IMR-90 (cell line): ENCODE measurements at regions not wholly inside any gene's neighbourhood (a gene's known extent, or its start where the extent isn't known, plus 50 kb on each side); places are given as distances from the start of the nearest gene placed in this dataset.

ENCODE experiments used
- ATAC-seq: fragments of 200-7000 bp; cut with Tn5 transposase; 2 replicates; pipeline ENCODE4 v1.9.1; 2020; ENCODE audit warnings: low read depth, mild to moderate bottlenecking, moderate library complexity
- BruUV-seq: library from RNA; stranded (reverse); fragments of 400-500 nt; replicated peaks from 2 replicates; lab custom pipeline; 2021; lab: Mats Ljungman, UMichigan
- CTCF ChIA-PET: fragments of 300-600 bp; formaldehyde crosslinking; extraction: SDS; loops from one replicate; lab custom pipeline; 2021; ENCODE audit warnings: antibody characterized with exemption; lab: Yijun Ruan, JAX
- POLR2A ChIA-PET: fragments of 300-600 bp; sonication (Branson Sonifier 250); formaldehyde crosslinking; loops from one replicate; lab custom pipeline; 2022; ENCODE audit warnings: antibody characterized with exemption; ENCODE audit not compliant: unreplicated experiment; lab: Charles Lee
- DNase-seq: peaks from one replicate; pipeline ENCODE4 v3.0.0; 2013
- H2AFZ ChIP-seq: replicated peaks from 2 replicates; pipeline ENCODE3; 2013; ENCODE audit warnings: low read length, mild to moderate bottlenecking; ENCODE audit not compliant: poor library complexity
- H2AK5ac ChIP-seq: 2 replicates; pipeline ENCODE4 v1.6.1; 2013; ENCODE audit warnings: low read depth, low read length, inconsistent platforms
- H2AK9ac ChIP-seq: replicated peaks from 2 replicates; pipeline ENCODE3; 2013; ENCODE audit warnings: mild to moderate bottlenecking, low read depth, low read length, moderate library complexity; ENCODE audit not compliant: poor library complexity
- H2BK120ac ChIP-seq: 2 replicates; pipeline ENCODE4 v1.6.1; 2013; ENCODE audit warnings: low read depth, low read length, inconsistent platforms
- H2BK15ac ChIP-seq: 3 replicates; pipeline ENCODE4 v1.6.1; 2013; ENCODE audit warnings: low read depth, low read length, inconsistent platforms
- H2BK20ac ChIP-seq: 2 replicates; pipeline ENCODE4 v1.6.1; 2013; ENCODE audit warnings: low read depth, mild to moderate bottlenecking, inconsistent platforms, low read length, moderate library complexity
- H2BK5ac ChIP-seq: 2 replicates; pipeline ENCODE4 v1.6.1; 2013; ENCODE audit warnings: mild to moderate bottlenecking, low read depth, low read length, inconsistent platforms; ENCODE audit not compliant: poor library complexity, severe bottlenecking
- H3K14ac ChIP-seq: replicated peaks from 2 replicates; pipeline ENCODE4 v1.6.1; 2013; ENCODE audit warnings: low read depth, low read length, inconsistent platforms
- H3K18ac ChIP-seq: 2 replicates; pipeline ENCODE4 v1.6.1; 2013; ENCODE audit warnings: low read depth, low read length, control low read depth
- H3K23ac ChIP-seq: 2 replicates; pipeline ENCODE4 v1.6.1; 2013; ENCODE audit warnings: low read depth, low read length, inconsistent platforms
- H3K27ac ChIP-seq: 2 replicates; pipeline ENCODE4 v1.5.1; 2013; ENCODE audit warnings: mild to moderate bottlenecking, control low read depth, low read length; ENCODE audit not compliant: insufficient read depth
- H3K27me3 ChIP-seq: 2 replicates; pipeline ENCODE4 v1.6.1; 2013; ENCODE audit warnings: low read length; ENCODE audit not compliant: control insufficient read depth, insufficient read depth
- H3K36me3 ChIP-seq: 2 replicates; pipeline ENCODE4 v1.6.1; 2013; ENCODE audit warnings: low read length, mixed read lengths; ENCODE audit not compliant: control insufficient read depth, insufficient read depth
- H3K4ac ChIP-seq: 2 replicates; pipeline ENCODE4 v1.6.1; 2013; ENCODE audit warnings: low read depth, low read length, inconsistent platforms
- H3K4me1 ChIP-seq: 2 replicates; pipeline ENCODE4 v1.6.1; 2013; ENCODE audit warnings: low read length, mixed read lengths; ENCODE audit not compliant: control insufficient read depth, insufficient read depth
- H3K4me2 ChIP-seq: 2 replicates; pipeline ENCODE4 v1.6.1; 2013; ENCODE audit warnings: low read depth, mild to moderate bottlenecking, control low read depth, low read length, moderate library complexity
- H3K4me3 ChIP-seq: 2 replicates; pipeline ENCODE4 v1.5.1; 2013; ENCODE audit warnings: low read depth, mild to moderate bottlenecking, control low read depth, low read length, moderate library complexity; ENCODE audit not compliant: insufficient read depth
- H3K56ac ChIP-seq: 2 replicates; pipeline ENCODE4 v1.6.1; 2013; ENCODE audit warnings: low read length, inconsistent platforms; ENCODE audit not compliant: insufficient read depth; ENCODE audit errors: extremely low read depth
- H3K79me1 ChIP-seq, 2 experiments: 2 replicates each; pipeline ENCODE4 v1.6.1; 2013; ENCODE audit warnings: low read length in 2 of 2, inconsistent platforms in 1 of 2, low read depth in 1 of 2
- H3K9ac ChIP-seq: 2 replicates; pipeline ENCODE4 v1.6.1; 2013; ENCODE audit warnings: low read depth, low read length, control low read depth
- H3K9me1 ChIP-seq: 2 replicates; pipeline ENCODE4 v1.6.1; 2013; ENCODE audit warnings: low read length, inconsistent platforms; ENCODE audit not compliant: insufficient read depth
- H3K9me3 ChIP-seq: 2 replicates; pipeline ENCODE4 v1.6.1; 2013; ENCODE audit warnings: low read length; ENCODE audit not compliant: control insufficient read depth, insufficient read depth
- H4K20me1 ChIP-seq: 2 replicates; pipeline ENCODE4 v1.6.1; 2013; ENCODE audit warnings: low read length, inconsistent platforms; ENCODE audit not compliant: insufficient read depth
- H4K5ac ChIP-seq: 2 replicates; pipeline ENCODE4 v1.6.1; 2013; ENCODE audit warnings: mild to moderate bottlenecking, low read depth, low read length, control low read depth
- H4K8ac ChIP-seq, 2 experiments: 2 replicates each; pipeline ENCODE4 v1.6.1; 2013; ENCODE audit warnings: low read depth in 2 of 2, low read length in 2 of 2, control low read depth in 1 of 2, inconsistent platforms in 1 of 2
- H4K91ac ChIP-seq: 2 replicates; pipeline ENCODE4 v1.6.1; 2013; ENCODE audit warnings: low read depth, low read length, inconsistent platforms; ENCODE audit not compliant: insufficient read depth
- BHLHE40 ChIP-seq: fragments of 150-350 bp; IDR thresholded peaks from 2 replicates; pipeline ENCODE4 v1.6.1; 2016; ENCODE audit warnings: mild to moderate bottlenecking, low read depth, low read length
- CEBPB ChIP-seq: IDR thresholded peaks from 2 replicates; pipeline ENCODE4 v1.6.1; 2012; ENCODE audit warnings: low read depth, low read length, improper control_type of control experiment
- CHD1 ChIP-seq: IDR thresholded peaks from 2 replicates; pipeline ENCODE4 v1.6.1; 2012; ENCODE audit warnings: low read depth, low read length, improper control_type of control experiment
- ELK1 ChIP-seq: fragments of 150-350 bp; IDR thresholded peaks from 2 replicates; pipeline ENCODE4 v1.6.1; 2016; ENCODE audit warnings: low read depth, mild to moderate bottlenecking, low read length, moderate library complexity, borderline replicate concordance
- FOS ChIP-seq: fragments of 150-350 bp; IDR thresholded peaks from 2 replicates; pipeline ENCODE4 v1.6.1; 2016; ENCODE audit warnings: low read depth, low read length
- MAFK ChIP-seq: IDR thresholded peaks from 2 replicates; pipeline ENCODE4 v1.6.1; 2012; ENCODE audit warnings: low read depth, low read length, improper control_type of control experiment
- MAZ ChIP-seq: IDR thresholded peaks from 2 replicates; pipeline ENCODE4 v1.6.1; 2012; ENCODE audit warnings: low read depth, mild to moderate bottlenecking, low read length, improper control_type of control experiment, moderate library complexity, borderline replicate concordance
- MXI1 ChIP-seq: IDR thresholded peaks from 2 replicates; pipeline ENCODE4 v1.6.1; 2012; ENCODE audit warnings: low read depth, mild to moderate bottlenecking, low read length, moderate library complexity, borderline replicate concordance
- NFE2L2 ChIP-seq: fragments of 150-350 bp; IDR thresholded peaks from 2 replicates; pipeline ENCODE4 v1.6.1; 2016; ENCODE audit warnings: low read depth, mild to moderate bottlenecking, low read length
- POLR2A ChIP-seq: IDR thresholded peaks from 2 replicates; pipeline ENCODE4 v1.6.1; 2012; ENCODE audit warnings: mild to moderate bottlenecking, low read depth, low read length
- RAD21 ChIP-seq: IDR thresholded peaks from 2 replicates; pipeline ENCODE4 v1.6.1; 2012; ENCODE audit warnings: low read length, improper control_type of control experiment
- RCOR1 ChIP-seq: IDR thresholded peaks from 2 replicates; pipeline ENCODE4 v1.6.1; 2012; ENCODE audit warnings: mild to moderate bottlenecking, low read length, improper control_type of control experiment; ENCODE audit not compliant: insufficient replicate concordance
- RFX5 ChIP-seq: IDR thresholded peaks from 2 replicates; pipeline ENCODE4 v1.8.0; 2012; ENCODE audit warnings: low read depth, mild to moderate bottlenecking, low read length, moderate library complexity
- SMC3 ChIP-seq: fragments of 150-350 bp; IDR thresholded peaks from 2 replicates; pipeline ENCODE4 v1.6.1; 2016; ENCODE audit warnings: low read depth, mild to moderate bottlenecking, antibody characterized with exemption, low read length, moderate library complexity
- WGBS, 2 experiments: methylation state at CpG; one replicate each; pipeline versions ENCODE4 v1.1.5 to v1.1.7; 2013; ENCODE audit warnings: missing lambda C conversion rate in 2 of 2; ENCODE audit not compliant: insufficient read length in 1 of 2; ENCODE audit errors: extremely low coverage in 2 of 2; 5-methylcytosine and 5-hydroxymethylcytosine counted together
- dilution Hi-C: fragments of 300-500 bp; cut with HindIII; formaldehyde crosslinking; loops from one replicate; pipeline ENCODE4 v1.14.3; 2018; ENCODE audit warnings: low sequenced_read_pairs; ENCODE audit not compliant: unreplicated experiment
- in situ Hi-C: fragments of 300-500 bp; cut with MboI; formaldehyde crosslinking; loops from 3 replicates; pipeline ENCODE4 v1.14.3; 2019; ENCODE audit warnings: low sequenced_read_pairs, inconsistent platforms, mixed read lengths
- intact Hi-C: fragments of 100-400 bp; cut with micrococcal nuclease; formaldehyde crosslinking; loops from 2 replicates; pipeline ENCODE4 v1.10.0; 2022
- TF ChIP-seq, protein P1 (sequence below): fragments of 150-350 bp; IDR thresholded peaks from 2 replicates; pipeline ENCODE4 v1.6.1; 2017; ENCODE audit warnings: mild to moderate bottlenecking, antibody characterized with exemption, low read length, low read depth
- TF ChIP-seq, protein P2 (sequence below): conservative IDR thresholded peaks from 2 replicates; pipeline ENCODE4 v1.5.1; 2012; ENCODE audit warnings: mild to moderate bottlenecking, low read depth, low read length, improper control_type of control experiment

- no peak overlapping the region for H4K8ac ChIP-seq
- H3K4me1 ChIP-seq = no peaks in the 10 kb centered on the region
- ChIA-PET CTCF (no interaction called here), POLR2A (no interaction called here)
- no peak overlapping the region for H2AFZ ChIP-seq
- no peaks in the 10 kb centered on the region for H3K36me3 ChIP-seq
- no peak overlapping the region for H3K9ac ChIP-seq
- peaks cover 5% of the 10 kb centered on the region; the same call in 1 of the 2 replicates for H3K9me3 ChIP-seq
- no peak overlapping the region for H3K14ac ChIP-seq
- H3K56ac ChIP-seq = no peak overlapping the region
- no peak overlapping the region for H3K4me2 ChIP-seq
- H3K79me1 ChIP-seq = no peaks in the 10 kb centered on the region
- dilution Hi-C loops (no loop called here), in situ Hi-C loops (no loop called here), intact Hi-C loops (no loop called here)
- H3K9me1 ChIP-seq = no peaks in the 10 kb centered on the region
- DNase-seq = no peak
- no peak overlapping the region for H4K5ac ChIP-seq
- no peak overlapping the region for H2BK20ac ChIP-seq
- ATAC-seq = no peak
- H2BK120ac ChIP-seq = no peak overlapping the region
- no peak overlapping the region for H4K91ac ChIP-seq
- H2BK15ac ChIP-seq = no peak overlapping the region
- H3K27me3 ChIP-seq = no peaks in the 10 kb centered on the region
- no peak overlapping the region for H3K23ac ChIP-seq
- H3K27ac ChIP-seq = no peak overlapping the region
- H2AK9ac ChIP-seq = no peak overlapping the region
- no peak for TF ChIP-seq POLR2A
- TF ChIP-seq RFX5 = no peak
- TF ChIP-seq, protein P1, sequence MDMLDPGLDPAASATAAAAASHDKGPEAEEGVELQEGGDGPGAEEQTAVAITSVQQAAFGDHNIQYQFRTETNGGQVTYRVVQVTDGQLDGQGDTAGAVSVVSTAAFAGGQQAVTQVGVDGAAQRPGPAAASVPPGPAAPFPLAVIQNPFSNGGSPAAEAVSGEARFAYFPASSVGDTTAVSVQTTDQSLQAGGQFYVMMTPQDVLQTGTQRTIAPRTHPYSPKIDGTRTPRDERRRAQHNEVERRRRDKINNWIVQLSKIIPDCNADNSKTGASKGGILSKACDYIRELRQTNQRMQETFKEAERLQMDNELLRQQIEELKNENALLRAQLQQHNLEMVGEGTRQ = no peak
- no peak for TF ChIP-seq ELK1
- no peak for TF ChIP-seq RCOR1
- TF ChIP-seq MAFK = no peak
- TF ChIP-seq CHD1 = no peak
- TF ChIP-seq NFE2L2 = no peak
- TF ChIP-seq, protein P2, sequence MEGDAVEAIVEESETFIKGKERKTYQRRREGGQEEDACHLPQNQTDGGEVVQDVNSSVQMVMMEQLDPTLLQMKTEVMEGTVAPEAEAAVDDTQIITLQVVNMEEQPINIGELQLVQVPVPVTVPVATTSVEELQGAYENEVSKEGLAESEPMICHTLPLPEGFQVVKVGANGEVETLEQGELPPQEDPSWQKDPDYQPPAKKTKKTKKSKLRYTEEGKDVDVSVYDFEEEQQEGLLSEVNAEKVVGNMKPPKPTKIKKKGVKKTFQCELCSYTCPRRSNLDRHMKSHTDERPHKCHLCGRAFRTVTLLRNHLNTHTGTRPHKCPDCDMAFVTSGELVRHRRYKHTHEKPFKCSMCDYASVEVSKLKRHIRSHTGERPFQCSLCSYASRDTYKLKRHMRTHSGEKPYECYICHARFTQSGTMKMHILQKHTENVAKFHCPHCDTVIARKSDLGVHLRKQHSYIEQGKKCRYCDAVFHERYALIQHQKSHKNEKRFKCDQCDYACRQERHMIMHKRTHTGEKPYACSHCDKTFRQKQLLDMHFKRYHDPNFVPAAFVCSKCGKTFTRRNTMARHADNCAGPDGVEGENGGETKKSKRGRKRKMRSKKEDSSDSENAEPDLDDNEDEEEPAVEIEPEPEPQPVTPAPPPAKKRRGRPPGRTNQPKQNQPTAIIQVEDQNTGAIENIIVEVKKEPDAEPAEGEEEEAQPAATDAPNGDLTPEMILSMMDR = no peak
- no peak for TF ChIP-seq FOS
- TF ChIP-seq BHLHE40 = no peak
- no peak for TF ChIP-seq SMC3
- no peak for TF ChIP-seq RAD21
- no peak for TF ChIP-seq MXI1
- TF ChIP-seq MAZ = no peak
- no peak for TF ChIP-seq CEBPB
- no peak overlapping the region for H3K4me3 ChIP-seq
- no peak overlapping the region for H2BK5ac ChIP-seq
- no peak overlapping the region for H3K4ac ChIP-seq
- no peak overlapping the region for H3K18ac ChIP-seq
- no TSS peak for BruUV-seq
- no peak overlapping the region for H2AK5ac ChIP-seq
- H4K20me1 ChIP-seq = no peaks in the 10 kb centered on the region
- WGBS, 2 experiments = 40% methylated on average over 1 of the region's 6 CpGs; no CpG with 5 or more reads in 1 of the 2 experiments
These were observed 258.7 kb upstream of the RAB6C start for GRCh38 chr2:129720761-129721160.
